Lung (tissue), 11 donors: ENCODE measurements at regions not wholly inside any gene's neighbourhood (a gene's known extent, or its start where the extent isn't known, plus 50 kb on each side); places are given as distances from the start of the nearest gene placed in this dataset.

Experiments
- ATAC-seq: fragments of 200-7000 bp; cut with Tn5 transposase; one replicate; pipeline ENCODE4 v1.9.1; 2020; ENCODE audit warnings: moderate number of reproducible peaks; ENCODE audit not compliant: insufficient read depth, low FRiP score
- DNase-seq, 3 donors: peaks; one replicate each; pipeline ENCODE4 v3.0.0-alpha.2; 2013 to 2017
- H3K27ac ChIP-seq, 2 donors: one replicate each; pipeline ENCODE4 v1.5.1; 2013; ENCODE audit warnings: mild to moderate bottlenecking in 2 of 2, moderate library complexity in 2 of 2, control low read depth in 1 of 2, inconsistent platforms in 1 of 2, low read depth in 1 of 2, low read length in 1 of 2
- H3K27me3 ChIP-seq, 3 donors: one replicate each; pipeline ENCODE4 v1.5.1; 2013; ENCODE audit warnings: low read length in 2 of 3; ENCODE audit not compliant: control insufficient read depth in 3 of 3, insufficient read depth in 3 of 3
- H3K36me3 ChIP-seq, 4 donors: one replicate each; pipeline ENCODE4 v1.5.1; 2013; ENCODE audit warnings: low read length in 4 of 4, mild to moderate bottlenecking in 1 of 4, moderate library complexity in 1 of 4; ENCODE audit not compliant: control insufficient read depth in 4 of 4, insufficient read depth in 4 of 4
- H3K4me1 ChIP-seq, 5 donors: one replicate each; pipeline ENCODE4 v1.5.1; 2013; ENCODE audit warnings: low read length in 5 of 5, mild to moderate bottlenecking in 2 of 5, moderate library complexity in 1 of 5; ENCODE audit not compliant: control insufficient read depth in 5 of 5, insufficient read depth in 5 of 5
- H3K4me3 ChIP-seq: one replicate; pipeline ENCODE4 v1.5.1; 2013; ENCODE audit warnings: mild to moderate bottlenecking, control low read depth, moderate library complexity
- H3K9ac ChIP-seq, 2 donors: one replicate each; pipeline ENCODE4 v1.5.1; 2013; ENCODE audit warnings: low read length in 2 of 2, control low read depth in 1 of 2; ENCODE audit not compliant: insufficient read depth in 1 of 2
- H3K9me3 ChIP-seq, 4 donors: one replicate each; pipeline ENCODE4 v1.5.1; 2013; ENCODE audit warnings: low read length in 3 of 4, mild to moderate bottlenecking in 1 of 4, moderate library complexity in 1 of 4; ENCODE audit not compliant: control insufficient read depth in 4 of 4, insufficient read depth in 3 of 4
- WGBS, 2 donors: extraction: QIAGEN DNeasy Blood & Tissue Kit; methylation state at CpG; one replicate each; pipeline ENCODE4 v1.1.7; 2013; 5-methylcytosine and 5-hydroxymethylcytosine counted together
- TF ChIP-seq, protein P1 (sequence below): IDR thresholded peaks from 2 replicates; pipeline ENCODE4 v1.5.1; 2012; ENCODE audit warnings: mild to moderate bottlenecking; ENCODE audit errors: control extremely low read depth, extremely low read depth
- donor health status: control.
- donor health status: control.
- donor health status: Bipolar disorder and iron deficiency.
- donor health status: healthy.
- donor health status: DM: yes; HTN: yes; CAD: no.

DNA sequence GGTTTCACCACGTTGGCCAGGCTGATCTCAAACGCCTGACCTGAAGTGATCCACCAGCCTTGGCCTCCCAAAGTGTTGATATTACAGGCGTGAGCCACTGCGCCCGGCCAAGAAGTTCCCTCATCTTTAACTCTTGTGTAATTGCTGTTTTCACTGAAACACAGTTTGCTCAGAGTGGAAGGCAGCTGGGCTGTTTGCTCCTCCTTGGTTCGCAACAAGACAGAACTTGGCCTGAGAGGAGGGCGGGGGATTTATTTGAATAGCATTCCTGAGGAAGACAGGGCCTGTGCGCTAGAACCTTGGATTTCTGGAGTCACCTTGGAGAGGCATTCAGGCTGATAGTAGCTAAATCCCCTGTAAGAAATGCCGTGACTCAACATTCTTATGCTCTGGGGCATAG is 226.7 kb upstream of the MCTP2 start:
- H3K4me1 ChIP-seq = peaks cover 0 to 9% (median 2%) of the 10 kb centered on the region in 5 donors
- H3K9me3 ChIP-seq = no peaks in the 10 kb centered on the region
- TF ChIP-seq, protein P1, sequence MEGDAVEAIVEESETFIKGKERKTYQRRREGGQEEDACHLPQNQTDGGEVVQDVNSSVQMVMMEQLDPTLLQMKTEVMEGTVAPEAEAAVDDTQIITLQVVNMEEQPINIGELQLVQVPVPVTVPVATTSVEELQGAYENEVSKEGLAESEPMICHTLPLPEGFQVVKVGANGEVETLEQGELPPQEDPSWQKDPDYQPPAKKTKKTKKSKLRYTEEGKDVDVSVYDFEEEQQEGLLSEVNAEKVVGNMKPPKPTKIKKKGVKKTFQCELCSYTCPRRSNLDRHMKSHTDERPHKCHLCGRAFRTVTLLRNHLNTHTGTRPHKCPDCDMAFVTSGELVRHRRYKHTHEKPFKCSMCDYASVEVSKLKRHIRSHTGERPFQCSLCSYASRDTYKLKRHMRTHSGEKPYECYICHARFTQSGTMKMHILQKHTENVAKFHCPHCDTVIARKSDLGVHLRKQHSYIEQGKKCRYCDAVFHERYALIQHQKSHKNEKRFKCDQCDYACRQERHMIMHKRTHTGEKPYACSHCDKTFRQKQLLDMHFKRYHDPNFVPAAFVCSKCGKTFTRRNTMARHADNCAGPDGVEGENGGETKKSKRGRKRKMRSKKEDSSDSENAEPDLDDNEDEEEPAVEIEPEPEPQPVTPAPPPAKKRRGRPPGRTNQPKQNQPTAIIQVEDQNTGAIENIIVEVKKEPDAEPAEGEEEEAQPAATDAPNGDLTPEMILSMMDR = no peak
- ATAC-seq (no peak), DNase-seq (peak in 2 of 3 donors; percentile 15 to 27)
- WGBS, 2 donors = 56 to 76% methylated on average over 9 of the region's 9 CpGs
- H3K36me3 ChIP-seq = no peaks in the 10 kb centered on the region
- no peaks in the 10 kb centered on the region for H3K27me3 ChIP-seq
- H3K4me3 ChIP-seq = no peak overlapping the region
- no peak overlapping the region for H3K27ac ChIP-seq
- H3K9ac ChIP-seq = no peak overlapping the region

DNA sequence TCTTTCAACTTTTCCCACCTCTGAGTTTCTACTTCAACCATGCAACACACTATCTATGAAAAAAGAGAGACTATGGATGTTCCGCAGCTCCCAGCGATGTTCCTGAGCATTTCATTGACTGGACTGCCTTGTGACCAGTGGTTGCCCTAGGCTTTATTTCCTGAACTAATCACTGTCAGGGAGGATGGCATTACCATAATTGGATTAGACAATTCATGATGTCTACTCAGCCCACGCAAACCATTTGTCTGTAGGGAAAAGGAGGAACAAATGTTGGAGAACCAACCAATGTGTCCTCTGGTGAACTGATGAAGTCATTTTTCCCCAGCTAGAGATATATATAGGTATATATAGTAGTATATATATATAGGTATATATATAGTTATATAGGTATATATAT is 229.3 kb upstream of the MCTP2 start:
- no peaks in the 10 kb centered on the region for H3K9me3 ChIP-seq
- TF ChIP-seq, protein P1 = no peak
- no peak overlapping the region for H3K4me3 ChIP-seq
- ATAC-seq (no peak), DNase-seq (no peak)
- no peak overlapping the region for H3K9ac ChIP-seq
- H3K4me1 ChIP-seq = peaks cover 0 to 9% (median 2%) of the 10 kb centered on the region in 5 donors
- no peaks in the 10 kb centered on the region for H3K27me3 ChIP-seq
- H3K36me3 ChIP-seq = no peaks in the 10 kb centered on the region
- no peak overlapping the region for H3K27ac ChIP-seq
- 97 to 98% methylated on average over 3 of the region's 3 CpGs for WGBS, 2 donors

DNA sequence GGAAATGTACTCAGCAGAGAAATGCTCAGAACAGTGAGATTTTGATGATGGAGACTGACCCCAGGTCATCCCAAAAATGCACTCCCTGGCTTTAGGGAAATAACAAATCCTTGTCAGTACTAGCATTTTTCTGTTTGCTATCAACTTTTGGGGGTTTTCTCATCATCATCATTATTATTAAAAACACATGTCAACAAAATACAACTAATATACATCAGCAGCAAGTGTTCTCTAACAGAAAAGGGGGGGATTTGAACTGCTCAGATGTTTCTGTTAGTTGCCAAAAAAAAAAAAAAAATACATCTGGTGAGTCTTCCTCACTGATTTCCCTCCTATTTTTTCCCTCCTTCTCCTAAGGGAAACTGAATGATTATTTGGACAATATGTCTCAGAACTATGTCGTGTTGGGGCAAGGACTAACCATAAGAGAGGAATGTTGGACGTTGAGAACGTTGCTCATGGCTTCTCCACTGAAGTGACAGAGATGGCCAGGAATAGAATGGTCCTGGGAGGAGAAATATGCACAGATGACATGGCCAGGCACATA is 230.0 kb upstream of the MCTP2 start:
- 42 to 69% methylated on average over 3 of the region's 3 CpGs for WGBS, 2 donors
- DNase-seq = no peak
- no peak for ATAC-seq

More for the DNA sequence above, 230.0 kb upstream of the MCTP2 start:
- Histone ChIP-seq H3K4me3 (no peak overlapping the region), H3K9me3 (no peaks in the 10 kb centered on the region), H3K27ac (no peak overlapping the region), H3K27me3 (no peaks in the 10 kb centered on the region), H3K9ac (no peak overlapping the region), H3K4me1 (peaks cover 0 to 9% (median 2%) of the 10 kb centered on the region in 5 donors), H3K36me3 (no peaks in the 10 kb centered on the region)
- TF ChIP-seq, protein P1 = no peak
